ENCODE measurements at regions not wholly inside any gene's neighbourhood (a gene's known extent, or its start where the extent isn't known, plus 50 kb on each side); places are given as distances from the start of the nearest gene placed in this dataset.

DNA sequence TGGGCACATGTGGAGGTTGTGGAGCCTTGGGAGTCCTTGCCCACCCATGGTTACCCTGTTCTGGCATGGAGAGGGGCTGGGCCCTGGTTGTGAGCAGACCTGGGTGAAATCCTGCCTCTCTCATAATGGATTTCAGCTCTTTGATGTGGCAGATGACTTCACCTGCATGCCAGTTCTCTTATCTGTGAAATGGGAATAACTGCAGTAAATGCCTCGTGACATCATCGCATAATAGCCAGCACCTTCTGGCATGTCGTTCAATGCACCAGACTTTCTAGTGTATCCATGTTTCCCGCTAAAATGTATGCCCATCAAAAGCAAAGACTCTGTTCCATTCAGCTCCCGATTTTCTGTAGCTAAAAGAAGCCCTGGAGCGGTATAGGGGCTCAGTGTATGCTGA lies 197.6 kb downstream of the MAF start:
- Histone ChIP-seq H3K23me2 (ENCODE audit: low read depth, low read length) (no peaks in the 10 kb centered on the region), H3K4me3 (ENCODE audit: extremely low read depth in 1 of 4, insufficient read depth in 2 of 4, low read depth in 3 of 4, low read length in 4 of 4) (no peak overlapping the region), H2BK12ac (ENCODE audit: low read depth, low read length) (no peak overlapping the region), H2BK20ac (ENCODE audit: low read length) (no peak overlapping the region), H3K14ac (ENCODE audit: insufficient read length) (no peak overlapping the region), H2BK120ac (replicated peaks; ENCODE audit: low read depth, low read length) (no peak overlapping the region), H3K79me2 (ENCODE audit: control insufficient read depth in 1 of 2, insufficient read depth in 2 of 2, low read length in 2 of 2) (no peaks in the 10 kb centered on the region), H3K4me1 (replicated peaks in 1 of 4; ENCODE audit: control insufficient read depth in 3 of 4, insufficient read depth in 4 of 4, low read length in 3 of 4) (peaks cover 0 to 4% (median 1%) of the 10 kb centered on the region in 4 experiments; a peak in 4 of 7 replicates), H2BK15ac (ENCODE audit: low read length) (no peak overlapping the region), H4K20me1 (replicated peaks in 1 of 2; ENCODE audit: control insufficient read depth in 1 of 2, insufficient read depth in 2 of 2, low read length in 2 of 2) (no peaks in the 10 kb centered on the region), H3K4me2 (ENCODE audit: insufficient read depth in 1 of 2, low read depth in 2 of 2, low read length in 2 of 2) (no peak overlapping the region), H4K8ac (ENCODE audit: extremely low read depth, insufficient read depth, low read length) (no peak overlapping the region), H3K79me1 (ENCODE audit: low read depth, low read length) (no peaks in the 10 kb centered on the region), H2BK5ac (ENCODE audit: low read depth, low read length) (peak overlapping the region; percentile 28; the same call in 1 of the 2 replicates), H3K4ac (replicated peaks; ENCODE audit: insufficient read length, low read depth, low read length) (no peak overlapping the region), H3K9me3 (ENCODE audit: insufficient read depth in 2 of 2, low read depth in 1 of 2, low read length in 1 of 2) (peaks cover 0 to 2% of the 10 kb centered on the region in 2 experiments; a peak in 1 of 4 replicates), H3K9ac (replicated peaks in 1 of 4; ENCODE audit: extremely low read depth in 1 of 4, low read depth in 3 of 4, low read length in 3 of 4) (no peak overlapping the region), H3K27me3 (replicated peaks in 1 of 4; ENCODE audit: control insufficient read depth in 3 of 4, extremely low read depth in 1 of 4, insufficient read depth in 3 of 4, low read length in 3 of 4) (no peaks in the 10 kb centered on the region; a peak in 1 of 7 replicates), H3K27ac (ENCODE audit: low read depth, low read length) (no peak overlapping the region), H3K56ac (replicated peaks; ENCODE audit: insufficient read length, low read depth, low read length) (no peak overlapping the region), H3K36me3 (ENCODE audit: control insufficient read depth in 2 of 4, insufficient read depth in 4 of 4, low read length in 3 of 4) (no peaks in the 10 kb centered on the region), H2AK5ac (ENCODE audit: low read depth, low read length) (no peak overlapping the region), H3K18ac (ENCODE audit: extremely low read depth, low read length) (no peak overlapping the region), H3K23ac (ENCODE audit: insufficient read length) (no peak overlapping the region), H4K5ac (ENCODE audit: insufficient read length, low read depth, low read length) (no peak overlapping the region), H2AFZ (ENCODE audit: low read length) (no peak overlapping the region), H4K91ac (replicated peaks; ENCODE audit: insufficient read length, low read length) (no peak overlapping the region)
- WGBS, 2 experiments (ENCODE audit: extremely low coverage in 1 of 2, insufficient coverage in 1 of 2, insufficient read length in 1 of 2, insufficient replicate concordance in 2 of 2, low coverage in 1 of 2, low lambda C conversion rate in 2 of 2, missing lambda C conversion rate in 1 of 2) = 76% methylated on average over 6 of the region's 6 CpGs; no CpG with 5 or more reads in 1 of the 2 experiments
- FAIRE-seq (no peak), DNase-seq (ENCODE audit: low read depth in 1 of 2, low spot score in 2 of 2) (no peak)
- ChIA-PET POLR2A (ENCODE audit: partially characterized antibody) (no interaction called here), CTCF (ENCODE audit: partially characterized antibody) (no interaction called here)
- TF ChIP-seq CTBP2 (IDR thresholded peaks at IDR 0.05; ENCODE audit: borderline replicate concordance, insufficient read depth, insufficient read length, low read length) (no peak), KDM5A (IDR thresholded peaks at IDR 0.05; ENCODE audit: low read length) (no peak), POLR2A (IDR thresholded peaks at IDR 0.05; ENCODE audit: control extremely low read depth in 1 of 2, low read depth in 2 of 2, low read length in 2 of 2) (no peak), GABPA (IDR thresholded peaks at IDR 0.05; ENCODE audit: borderline replicate concordance, insufficient read depth, low read length) (no peak), EP300 (IDR thresholded peaks at IDR 0.05; ENCODE audit: borderline replicate concordance in 1 of 2, low read depth in 2 of 2, low read length in 2 of 2) (no peak), CBX5 (IDR thresholded peaks at IDR 0.05; ENCODE audit: low read depth, low read length) (no peak), SP4 (IDR thresholded peaks at IDR 0.05; ENCODE audit: low read length) (no peak), FOSL1 (IDR thresholded peaks at IDR 0.05; ENCODE audit: insufficient read depth, low read depth, low read length) (no peak), SIX5 (IDR thresholded peaks at IDR 0.05; ENCODE audit: low read depth, low read length) (no peak), POLR2AphosphoS5 (IDR thresholded peaks at IDR 0.05; ENCODE audit: low read depth, low read length) (no peak), SP2 (IDR thresholded peaks at IDR 0.05; ENCODE audit: low read length) (no peak)
- TF ChIP-seq, protein P1, sequence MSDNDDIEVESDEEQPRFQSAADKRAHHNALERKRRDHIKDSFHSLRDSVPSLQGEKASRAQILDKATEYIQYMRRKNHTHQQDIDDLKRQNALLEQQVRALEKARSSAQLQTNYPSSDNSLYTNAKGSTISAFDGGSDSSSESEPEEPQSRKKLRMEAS (IDR thresholded peaks at IDR 0.05) = no peak

All from H1 (cell line).